IMR-90 (cell line): ENCODE measurements at regions not wholly inside any gene's neighbourhood (a gene's known extent, or its start where the extent isn't known, plus 50 kb on each side); places are given as distances from the start of the nearest gene placed in this dataset.

Experiments used
- CEBPB ChIP-seq: IDR thresholded peaks from 2 replicates; pipeline ENCODE4 v1.6.1; 2012; ENCODE audit warnings: low read depth, low read length, improper control_type of control experiment
- MAZ ChIP-seq: IDR thresholded peaks from 2 replicates; pipeline ENCODE4 v1.6.1; 2012; ENCODE audit warnings: low read depth, mild to moderate bottlenecking, low read length, improper control_type of control experiment, moderate library complexity, borderline replicate concordance
- POLR2A ChIP-seq: IDR thresholded peaks from 2 replicates; pipeline ENCODE4 v1.6.1; 2012; ENCODE audit warnings: mild to moderate bottlenecking, low read depth, low read length
- RCOR1 ChIP-seq: IDR thresholded peaks from 2 replicates; pipeline ENCODE4 v1.6.1; 2012; ENCODE audit warnings: mild to moderate bottlenecking, low read length, improper control_type of control experiment; ENCODE audit not compliant: insufficient replicate concordance
- TF ChIP-seq, protein P1 (sequence below): conservative IDR thresholded peaks from 2 replicates; pipeline ENCODE4 v1.5.1; 2012; ENCODE audit warnings: mild to moderate bottlenecking, low read depth, low read length, improper control_type of control experiment

DNA sequence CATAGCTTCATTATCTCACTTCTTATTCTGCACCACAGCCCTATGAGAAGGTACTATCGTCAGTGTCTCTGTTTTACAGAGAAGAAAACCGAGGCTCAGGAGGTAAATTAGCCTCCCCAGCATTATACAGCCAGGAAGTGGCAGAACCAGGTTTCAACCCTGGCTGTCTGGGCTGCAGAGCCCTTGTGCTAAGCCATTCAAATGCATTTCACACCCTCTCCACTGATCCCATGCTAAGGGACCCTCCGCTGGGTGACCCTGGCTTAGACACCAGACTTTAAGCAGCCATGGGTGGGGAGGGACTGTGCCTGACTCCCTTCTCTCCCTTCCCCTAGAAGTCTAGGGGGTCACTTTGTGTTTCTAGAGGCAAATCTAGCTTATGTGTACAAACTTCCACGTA, 87.5 kb downstream of the RRAGC start:
- TF ChIP-seq, protein P1, sequence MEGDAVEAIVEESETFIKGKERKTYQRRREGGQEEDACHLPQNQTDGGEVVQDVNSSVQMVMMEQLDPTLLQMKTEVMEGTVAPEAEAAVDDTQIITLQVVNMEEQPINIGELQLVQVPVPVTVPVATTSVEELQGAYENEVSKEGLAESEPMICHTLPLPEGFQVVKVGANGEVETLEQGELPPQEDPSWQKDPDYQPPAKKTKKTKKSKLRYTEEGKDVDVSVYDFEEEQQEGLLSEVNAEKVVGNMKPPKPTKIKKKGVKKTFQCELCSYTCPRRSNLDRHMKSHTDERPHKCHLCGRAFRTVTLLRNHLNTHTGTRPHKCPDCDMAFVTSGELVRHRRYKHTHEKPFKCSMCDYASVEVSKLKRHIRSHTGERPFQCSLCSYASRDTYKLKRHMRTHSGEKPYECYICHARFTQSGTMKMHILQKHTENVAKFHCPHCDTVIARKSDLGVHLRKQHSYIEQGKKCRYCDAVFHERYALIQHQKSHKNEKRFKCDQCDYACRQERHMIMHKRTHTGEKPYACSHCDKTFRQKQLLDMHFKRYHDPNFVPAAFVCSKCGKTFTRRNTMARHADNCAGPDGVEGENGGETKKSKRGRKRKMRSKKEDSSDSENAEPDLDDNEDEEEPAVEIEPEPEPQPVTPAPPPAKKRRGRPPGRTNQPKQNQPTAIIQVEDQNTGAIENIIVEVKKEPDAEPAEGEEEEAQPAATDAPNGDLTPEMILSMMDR = no peak
- TF ChIP-seq CEBPB (no peak), POLR2A (no peak), RCOR1 (no peak), MAZ (no peak)
